ENCODE measurements at regions not wholly inside any gene's neighbourhood (a gene's known extent, or its start where the extent isn't known, plus 50 kb on each side); places are given as distances from the start of the nearest gene placed in this dataset.
A peak's percentile ranks its signal among the peaks of the same experiment; 100 is the strongest.

- FAIRE-seq (no peak), DNase-seq (ENCODE audit: insufficient read length, low spot score) (no peak)
- no peak for TF ChIP-seq CTCF (IDR thresholded peaks at IDR 0.05; ENCODE audit: insufficient read depth, missing control alignments)
Observed at GRCh38 chr4:36852856-36853255, 391.7 kb upstream of the NWD2 start.

- FAIRE-seq (no peak), DNase-seq (ENCODE audit: insufficient read length, low spot score) (no peak)
- no peak for TF ChIP-seq CTCF (IDR thresholded peaks at IDR 0.05; ENCODE audit: insufficient read depth, missing control alignments)
Observed at GRCh38 chr4:36854554-36854953, 390.0 kb upstream of the NWD2 start.

GRCh38 chr4:36863601-36864000 lies 380.9 kb upstream of the NWD2 start:
- DNase-seq (ENCODE audit: insufficient read length, low spot score) (no peak), FAIRE-seq (peak; percentile 21)
- no peak for TF ChIP-seq CTCF (IDR thresholded peaks at IDR 0.05; ENCODE audit: insufficient read depth, missing control alignments)

- FAIRE-seq (no peak), DNase-seq (ENCODE audit: insufficient read length, low spot score) (no peak)
- no peak for TF ChIP-seq CTCF (IDR thresholded peaks at IDR 0.05; ENCODE audit: insufficient read depth, missing control alignments)
Observed at GRCh38 chr4:36870121-36870520, 374.4 kb upstream of the NWD2 start.

- DNase-seq (ENCODE audit: insufficient read length, low spot score) (no peak), FAIRE-seq (no peak)
- TF ChIP-seq CTCF (IDR thresholded peaks at IDR 0.05; ENCODE audit: insufficient read depth, missing control alignments), result no peak
Observed at GRCh38 chr4:36872679-36873078, 371.9 kb upstream of the NWD2 start.

- no peak for TF ChIP-seq CTCF (IDR thresholded peaks at IDR 0.05; ENCODE audit: insufficient read depth, missing control alignments)
- FAIRE-seq (no peak), DNase-seq (ENCODE audit: insufficient read length, low spot score) (no peak)
Observed at GRCh38 chr4:36884151-36884550, 360.4 kb upstream of the NWD2 start.

GRCh38 chr4:36891971-36892370 lies 352.6 kb upstream of the NWD2 start:
- TF ChIP-seq CTCF (IDR thresholded peaks at IDR 0.05; ENCODE audit: insufficient read depth, missing control alignments), result no peak
- no peak for FAIRE-seq
- no peak for DNase-seq (ENCODE audit: insufficient read length, low spot score)

Data from D721Med (cell line).